ENCODE measurements at regions not wholly inside any gene's neighbourhood (a gene's known extent, or its start where the extent isn't known, plus 50 kb on each side); places are given as distances from the start of the nearest gene placed in this dataset.

DNA sequence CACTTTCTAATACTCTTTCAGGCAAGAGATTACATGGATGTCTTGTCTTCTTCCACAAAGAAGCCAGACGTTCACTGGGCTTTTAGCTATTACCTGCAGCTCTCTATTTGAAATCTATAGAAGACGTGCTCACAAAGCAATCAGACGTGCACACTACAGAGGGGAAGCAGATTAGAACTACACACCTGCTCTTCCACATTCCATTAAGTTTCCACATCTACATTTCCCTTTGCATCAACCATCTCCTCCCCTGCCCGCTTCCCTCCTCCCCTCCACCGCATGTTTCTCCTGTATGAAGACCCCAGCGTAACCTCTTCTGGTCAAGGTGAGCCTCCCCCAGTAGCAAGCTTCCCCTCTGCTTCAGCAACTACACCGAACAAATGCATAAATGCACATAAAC lies 119.8 kb downstream of the DHX15 start:
- TF ChIP-seq, protein P1, sequence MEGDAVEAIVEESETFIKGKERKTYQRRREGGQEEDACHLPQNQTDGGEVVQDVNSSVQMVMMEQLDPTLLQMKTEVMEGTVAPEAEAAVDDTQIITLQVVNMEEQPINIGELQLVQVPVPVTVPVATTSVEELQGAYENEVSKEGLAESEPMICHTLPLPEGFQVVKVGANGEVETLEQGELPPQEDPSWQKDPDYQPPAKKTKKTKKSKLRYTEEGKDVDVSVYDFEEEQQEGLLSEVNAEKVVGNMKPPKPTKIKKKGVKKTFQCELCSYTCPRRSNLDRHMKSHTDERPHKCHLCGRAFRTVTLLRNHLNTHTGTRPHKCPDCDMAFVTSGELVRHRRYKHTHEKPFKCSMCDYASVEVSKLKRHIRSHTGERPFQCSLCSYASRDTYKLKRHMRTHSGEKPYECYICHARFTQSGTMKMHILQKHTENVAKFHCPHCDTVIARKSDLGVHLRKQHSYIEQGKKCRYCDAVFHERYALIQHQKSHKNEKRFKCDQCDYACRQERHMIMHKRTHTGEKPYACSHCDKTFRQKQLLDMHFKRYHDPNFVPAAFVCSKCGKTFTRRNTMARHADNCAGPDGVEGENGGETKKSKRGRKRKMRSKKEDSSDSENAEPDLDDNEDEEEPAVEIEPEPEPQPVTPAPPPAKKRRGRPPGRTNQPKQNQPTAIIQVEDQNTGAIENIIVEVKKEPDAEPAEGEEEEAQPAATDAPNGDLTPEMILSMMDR (IDR thresholded peaks at IDR 0.05; ENCODE audit: insufficient read depth, low read length, poor library complexity, severe bottlenecking), result no peak
- TF ChIP-seq EZH2phosphoT487 (conservative IDR thresholded peaks at IDR 0.05; ENCODE audit: low read length), result no peak

Measured in SU-DHL-6 (cell line).